Activated naive CD4-positive, alpha-beta T cell treated with anti-CD3 and anti-CD28 coated beads for 36 hours (primary cell): ENCODE measurements at regions not wholly inside any gene's neighbourhood (a gene's known extent, or its start where the extent isn't known, plus 50 kb on each side); places are given as distances from the start of the nearest gene placed in this dataset.

Source experiments
- CTCF ChIA-PET: fragments of 350-600 bp; sonication (Branson Sonifier 250); formaldehyde crosslinking; loops from one replicate; lab custom pipeline; 2021; ENCODE audit warnings: antibody characterized with exemption; lab: Charles Lee
- DNase-seq: peaks from one replicate; pipeline ENCODE4 v3.0.0-alpha.2; 2020
- H3K27ac Mint-ChIP-seq: one replicate; pipeline ENCODE4 v1.8.0; 2021; ENCODE audit warnings: mild to moderate bottlenecking, mixed read lengths
- H3K27me3 Mint-ChIP-seq: one replicate; pipeline ENCODE4 v1.8.0; 2021; ENCODE audit warnings: low read depth, mixed read lengths
- H3K36me3 Mint-ChIP-seq: one replicate; pipeline ENCODE4 v1.8.0; 2021; ENCODE audit warnings: low read depth, mixed read lengths
- H3K4me1 Mint-ChIP-seq: one replicate; pipeline ENCODE4 v1.8.0; 2021; ENCODE audit warnings: low read depth, mixed read lengths
- H3K4me3 Mint-ChIP-seq: one replicate; pipeline ENCODE4 v1.8.0; 2021; ENCODE audit warnings: mild to moderate bottlenecking, moderate library complexity, mixed read lengths
- H3K9me3 Mint-ChIP-seq: one replicate; pipeline ENCODE4 v1.8.0; 2021; ENCODE audit warnings: mixed read lengths
- intact Hi-C: fragments of 100-400 bp; cut with micrococcal nuclease; formaldehyde crosslinking; loops from one replicate; pipeline ENCODE4 v1.15.1; 2023

DNA sequence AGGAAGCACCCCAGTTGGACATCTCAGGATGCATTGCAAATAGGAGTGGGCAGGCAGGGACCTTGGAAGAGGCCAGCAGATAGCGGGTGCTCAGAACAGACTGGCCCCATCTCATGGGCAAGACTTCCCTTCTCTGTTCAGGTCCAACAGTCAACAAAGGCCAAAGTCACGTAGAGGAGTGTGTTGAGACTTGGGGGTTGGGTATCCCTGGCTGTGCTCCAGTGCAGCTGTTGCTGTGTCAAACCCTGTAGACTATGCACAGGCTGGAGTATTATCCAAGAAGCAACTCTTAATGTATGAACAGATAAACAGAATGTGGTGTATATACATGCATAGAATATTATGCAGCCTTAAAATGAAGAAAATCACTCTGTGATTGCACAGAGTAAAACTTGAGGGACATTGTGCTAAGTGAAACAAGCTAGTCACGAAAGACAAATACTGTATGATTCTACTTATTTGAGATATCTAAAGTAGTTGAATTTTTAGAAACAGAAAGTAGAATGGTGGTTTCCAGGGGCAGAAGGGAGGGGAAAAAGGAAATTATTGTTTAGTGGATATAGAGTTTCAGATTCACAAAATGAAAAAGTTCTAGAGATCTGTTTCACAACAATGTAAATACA, 192.1 kb upstream of the LCORL start:
- Mint-ChIP-seq H3K4me3 (no peak overlapping the region), H3K9me3 (no peaks in the 10 kb centered on the region), H3K27me3 (peaks cover 7% of the 10 kb centered on the region), H3K27ac (no peak overlapping the region), H3K4me1 (no peaks in the 10 kb centered on the region), H3K36me3 (no peaks in the 10 kb centered on the region)
- CTCF ChIA-PET, result no interaction called here
- no peak for DNase-seq
- intact Hi-C loops, result no loop called here

DNA sequence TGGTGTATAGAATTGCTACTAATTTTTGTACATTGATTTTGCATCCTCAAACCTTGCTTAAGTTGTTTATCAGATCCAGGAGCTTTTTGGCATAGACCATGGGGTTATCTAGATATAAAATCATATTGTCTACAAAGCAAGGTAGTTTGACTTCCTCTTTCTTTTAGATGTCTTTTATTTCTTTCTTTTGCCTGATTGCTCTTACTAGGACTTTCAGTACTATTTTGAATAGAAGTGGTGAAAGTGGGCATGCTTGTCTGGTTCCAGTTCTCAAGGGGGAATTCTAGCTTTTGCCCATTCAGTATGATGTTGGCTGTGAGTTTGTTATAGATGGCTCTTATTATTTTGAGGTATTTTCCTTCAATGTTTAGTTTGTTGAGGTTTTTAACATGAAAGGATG, 187.9 kb upstream of the LCORL start:
- DNase-seq, result no peak
- Mint-ChIP-seq H3K36me3 (no peaks in the 10 kb centered on the region), H3K9me3 (no peaks in the 10 kb centered on the region), H3K27ac (no peak overlapping the region), H3K4me3 (no peak overlapping the region), H3K4me1 (no peaks in the 10 kb centered on the region), H3K27me3 (peaks cover 7% of the 10 kb centered on the region)
- CTCF ChIA-PET, result no interaction called here
- intact Hi-C loops, result no loop called here

DNA sequence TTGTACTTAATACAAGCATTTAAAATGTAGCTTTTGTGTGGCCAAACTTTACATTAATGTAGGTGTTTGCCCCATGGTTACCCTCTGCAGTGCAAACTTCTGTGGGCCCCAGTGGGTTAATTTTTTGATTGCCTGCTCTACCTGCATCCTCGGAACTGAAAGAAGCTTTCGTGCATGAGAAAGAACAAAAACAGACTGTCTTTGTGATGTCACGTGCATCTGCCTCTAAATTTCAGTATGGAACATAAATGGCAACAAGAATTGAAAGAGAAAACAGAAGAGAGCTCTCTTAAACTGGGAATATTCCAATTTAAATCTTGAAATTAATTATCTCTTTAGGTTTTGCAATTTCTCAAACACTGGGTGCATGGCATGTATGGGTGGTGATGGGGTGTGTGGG, 182.4 kb upstream of the LCORL start:
- intact Hi-C loops, result no loop called here
- CTCF ChIA-PET, result no interaction called here

DNA sequence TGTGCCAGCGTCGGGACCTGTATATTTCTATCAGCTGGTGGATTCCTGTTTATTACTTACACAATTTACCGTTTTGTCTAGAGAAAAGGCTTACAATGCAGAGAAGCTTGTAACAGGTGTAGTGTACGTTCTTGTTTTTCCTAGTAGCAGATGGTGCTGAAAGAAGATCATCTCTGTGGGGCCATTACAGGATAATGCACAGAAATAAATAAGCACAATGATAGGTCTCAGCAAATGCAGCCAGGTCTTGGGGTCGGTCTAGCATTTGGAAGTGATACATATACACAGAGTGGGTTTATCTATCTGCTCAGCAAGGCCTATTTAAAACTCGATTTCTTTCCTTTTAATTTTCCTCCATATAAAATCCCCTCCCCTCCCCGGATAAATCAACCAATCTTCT, 180.9 kb upstream of the LCORL start:
- intact Hi-C loops, result no loop called here
- CTCF ChIA-PET, result no interaction called here
- H3K4me3 Mint-ChIP-seq, result no peak overlapping the region

More for the DNA sequence above, 182.4 kb upstream of the LCORL start:
- Mint-ChIP-seq H3K4me1 (no peaks in the 10 kb centered on the region), H3K27me3 (peaks cover 12% of the 10 kb centered on the region), H3K36me3 (no peaks in the 10 kb centered on the region), H3K27ac (no peak overlapping the region), H3K4me3 (no peak overlapping the region), H3K9me3 (no peaks in the 10 kb centered on the region)
- no peak for DNase-seq

DNA sequence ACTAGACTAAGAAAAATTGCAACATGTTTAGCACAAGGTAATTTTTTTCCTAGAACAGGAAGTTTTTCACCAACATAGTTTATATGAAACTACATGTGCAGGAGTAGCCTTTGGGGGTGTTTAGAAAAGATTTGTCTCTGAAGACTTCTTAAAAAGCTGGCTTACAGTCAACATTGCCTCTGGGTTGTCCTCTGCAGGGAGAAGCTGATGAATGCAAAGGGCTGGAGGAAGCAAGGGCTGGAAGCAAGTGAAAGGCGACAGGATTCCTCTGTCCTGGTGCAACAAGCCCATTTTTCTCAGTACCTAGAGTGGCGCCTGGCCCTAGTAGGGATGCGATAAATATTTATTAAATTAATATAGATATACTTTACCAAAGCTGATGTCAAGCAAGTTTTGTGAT, 180.3 kb upstream of the LCORL start:
- no peak for DNase-seq
- Mint-ChIP-seq H3K4me1 (no peaks in the 10 kb centered on the region), H3K9me3 (no peaks in the 10 kb centered on the region), H3K4me3 (no peak overlapping the region), H3K36me3 (no peaks in the 10 kb centered on the region), H3K27me3 (peaks cover 12% of the 10 kb centered on the region), H3K27ac (no peak overlapping the region)
- intact Hi-C loops, result no loop called here
- CTCF ChIA-PET, result no interaction called here

More for the DNA sequence above, 180.9 kb upstream of the LCORL start:
- Mint-ChIP-seq H3K36me3 (no peaks in the 10 kb centered on the region), H3K27ac (no peak overlapping the region), H3K27me3 (peaks cover 12% of the 10 kb centered on the region), H3K4me1 (no peaks in the 10 kb centered on the region), H3K9me3 (no peaks in the 10 kb centered on the region)
- DNase-seq, result no peak

DNA sequence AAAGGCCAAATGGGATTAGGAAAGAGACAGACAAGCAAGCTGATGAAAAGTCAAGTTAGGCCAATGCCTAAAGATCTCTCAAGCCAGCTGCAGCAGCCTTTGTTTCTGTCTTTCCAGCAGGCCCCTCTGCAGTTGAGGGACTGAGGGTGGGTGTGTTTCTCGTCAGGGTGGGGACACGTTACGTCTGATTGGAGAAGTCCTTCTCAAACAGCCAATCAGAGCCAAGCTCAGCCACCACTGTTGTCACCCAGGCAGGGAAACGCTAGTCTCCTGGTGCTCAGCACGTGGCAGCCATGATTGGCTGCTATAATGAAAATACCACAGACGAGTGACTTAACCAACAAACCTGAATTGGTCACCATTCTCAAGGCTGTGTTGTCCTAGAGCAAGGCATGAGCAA, 177.1 kb upstream of the LCORL start:
- intact Hi-C loops, result no loop called here
- CTCF ChIA-PET, result no interaction called here
- no peak overlapping the region for H3K4me3 Mint-ChIP-seq
- DNase-seq, result no peak
- H3K9me3 Mint-ChIP-seq, result no peaks in the 10 kb centered on the region
- no peaks in the 10 kb centered on the region for H3K36me3 Mint-ChIP-seq
- H3K27me3 Mint-ChIP-seq, result peaks cover 20% of the 10 kb centered on the region
- H3K4me1 Mint-ChIP-seq, result no peaks in the 10 kb centered on the region
- H3K27ac Mint-ChIP-seq, result no peak overlapping the region

DNA sequence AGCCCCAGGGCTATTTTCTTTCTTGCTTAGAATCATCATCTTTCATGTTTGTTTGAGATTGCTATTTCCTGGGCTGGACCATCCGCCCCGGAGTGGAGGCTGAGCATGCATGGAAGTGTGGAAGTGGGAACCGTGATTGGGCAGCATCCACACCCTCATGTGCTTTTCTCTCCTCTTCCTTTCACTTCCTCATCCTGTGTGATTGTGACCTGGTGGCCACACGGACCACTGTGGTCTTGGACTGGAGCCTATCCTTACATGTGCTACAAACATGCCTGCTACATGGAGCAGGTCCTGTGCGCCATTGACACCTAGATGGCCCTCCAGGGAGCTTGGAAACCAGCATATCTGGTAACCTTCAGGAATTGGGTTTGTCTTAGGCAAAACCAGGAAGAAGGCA, 175.9 kb upstream of the LCORL start:
- DNase-seq, result no peak
- CTCF ChIA-PET, result no interaction called here
- no peaks in the 10 kb centered on the region for H3K4me1 Mint-ChIP-seq
- H3K4me3 Mint-ChIP-seq, result no peak overlapping the region
- intact Hi-C loops, result no loop called here
- H3K9me3 Mint-ChIP-seq, result no peaks in the 10 kb centered on the region
- no peaks in the 10 kb centered on the region for H3K36me3 Mint-ChIP-seq
- H3K27ac Mint-ChIP-seq, result no peak overlapping the region
- H3K27me3 Mint-ChIP-seq, result peaks cover 20% of the 10 kb centered on the region

DNA sequence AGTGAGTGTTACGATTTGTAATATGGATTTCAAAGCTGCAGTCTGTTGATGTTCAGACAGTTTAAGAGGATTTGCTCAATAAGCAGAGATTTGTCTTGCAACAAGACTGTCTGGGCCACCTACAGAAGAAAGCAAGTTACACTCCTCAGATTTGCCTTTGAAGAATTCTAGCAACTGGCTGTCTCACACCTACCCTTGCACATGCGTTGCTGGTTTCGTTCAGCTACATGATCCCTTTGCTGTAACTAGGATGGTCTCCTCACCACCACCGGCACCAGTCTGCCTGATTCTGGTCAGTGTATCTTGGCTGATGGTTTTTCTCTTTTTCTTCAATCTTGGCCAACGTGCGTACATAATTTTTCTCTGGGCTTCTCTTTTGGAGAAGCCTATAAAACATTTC, 172.7 kb upstream of the LCORL start:
- H3K27ac Mint-ChIP-seq, result no peak overlapping the region
- CTCF ChIA-PET, result no interaction called here
- peaks cover 18% of the 10 kb centered on the region for H3K27me3 Mint-ChIP-seq
- H3K4me1 Mint-ChIP-seq, result no peaks in the 10 kb centered on the region
- H3K36me3 Mint-ChIP-seq, result no peaks in the 10 kb centered on the region
- intact Hi-C loops, result no loop called here
- no peak overlapping the region for H3K4me3 Mint-ChIP-seq
- DNase-seq, result no peak
- H3K9me3 Mint-ChIP-seq, result no peaks in the 10 kb centered on the region

DNA sequence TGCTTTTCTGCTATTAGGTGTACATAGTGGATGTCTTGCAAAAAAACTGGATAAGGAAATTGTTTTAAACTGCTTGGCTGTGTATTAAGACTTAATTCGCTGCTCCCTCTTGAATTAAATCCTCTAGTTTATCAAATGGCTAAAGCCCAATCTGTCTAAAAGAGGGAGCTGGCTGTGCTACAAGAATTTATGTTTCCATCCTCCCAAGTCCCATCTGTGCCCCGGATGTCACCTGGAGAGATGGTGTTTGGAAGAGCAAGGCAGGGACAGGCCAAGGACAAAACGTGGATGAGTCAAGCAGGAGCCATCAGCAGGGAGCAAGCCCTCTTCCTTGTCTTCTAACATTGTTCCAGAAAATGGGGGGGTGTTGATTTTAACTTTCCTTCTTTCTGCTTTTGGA, 171.3 kb upstream of the LCORL start:
- Mint-ChIP-seq H3K9me3 (no peaks in the 10 kb centered on the region), H3K4me3 (no peak overlapping the region), H3K27me3 (peaks cover 21% of the 10 kb centered on the region), H3K4me1 (no peaks in the 10 kb centered on the region), H3K36me3 (no peaks in the 10 kb centered on the region), H3K27ac (no peak overlapping the region)
- DNase-seq, result no peak
- intact Hi-C loops, result no loop called here
- CTCF ChIA-PET, result interaction anchor here (0.6 kb wide), 1 partner anchor 377 kb away, joined by 4 read pairs; no protein-coding TSS in a partner anchor

DNA sequence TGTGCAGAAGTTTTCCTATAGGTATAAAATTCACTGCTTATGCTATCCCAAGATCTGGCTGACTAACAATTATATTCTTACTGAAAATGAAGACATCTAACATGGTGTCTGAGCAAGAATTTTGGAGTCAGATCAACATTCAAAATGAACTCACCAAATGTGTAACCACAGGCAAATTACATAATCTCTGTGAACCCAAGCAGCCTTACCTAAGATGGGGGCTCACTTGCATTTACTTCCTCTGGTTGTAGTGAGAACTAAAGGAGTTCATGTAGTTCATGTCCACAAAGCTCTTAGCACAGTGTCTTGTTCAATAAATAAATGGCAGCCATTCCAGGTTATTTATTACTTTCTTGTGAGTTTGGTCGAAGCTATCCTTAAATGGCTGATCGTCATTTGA, 163.9 kb upstream of the LCORL start:
- no peaks in the 10 kb centered on the region for H3K36me3 Mint-ChIP-seq
- H3K27ac Mint-ChIP-seq, result no peak overlapping the region
- no peaks in the 10 kb centered on the region for H3K9me3 Mint-ChIP-seq
- peaks cover 11% of the 10 kb centered on the region for H3K27me3 Mint-ChIP-seq
- intact Hi-C loops, result no loop called here
- CTCF ChIA-PET, result no interaction called here
- H3K4me3 Mint-ChIP-seq, result no peak overlapping the region
- H3K4me1 Mint-ChIP-seq, result no peaks in the 10 kb centered on the region
- no peak for DNase-seq

DNA sequence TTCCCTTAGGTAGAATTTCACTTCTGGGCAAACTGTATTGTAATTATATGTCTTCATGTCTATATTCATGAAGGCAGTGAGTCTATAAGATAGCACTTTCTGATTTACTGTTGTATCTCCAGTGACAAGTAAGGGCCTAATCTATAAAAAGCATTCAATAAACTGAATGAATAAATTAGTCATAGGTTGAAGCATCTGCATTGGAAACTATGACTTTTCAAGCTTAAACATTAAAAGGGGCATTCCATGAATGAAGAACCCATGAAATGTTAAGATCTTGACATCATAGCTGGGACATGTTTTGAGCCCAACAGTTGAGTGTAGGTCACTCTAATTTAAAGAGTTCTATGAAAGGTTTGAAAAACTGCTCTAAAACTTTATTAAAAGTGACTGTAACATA, 159.3 kb upstream of the LCORL start:
- H3K4me3 Mint-ChIP-seq, result no peak overlapping the region
- H3K27me3 Mint-ChIP-seq, result peaks cover 6% of the 10 kb centered on the region
- DNase-seq, result no peak
- no peaks in the 10 kb centered on the region for H3K4me1 Mint-ChIP-seq
- H3K27ac Mint-ChIP-seq, result no peak overlapping the region
- intact Hi-C loops, result no loop called here
- CTCF ChIA-PET, result no interaction called here
- H3K36me3 Mint-ChIP-seq, result no peaks in the 10 kb centered on the region
- no peaks in the 10 kb centered on the region for H3K9me3 Mint-ChIP-seq

DNA sequence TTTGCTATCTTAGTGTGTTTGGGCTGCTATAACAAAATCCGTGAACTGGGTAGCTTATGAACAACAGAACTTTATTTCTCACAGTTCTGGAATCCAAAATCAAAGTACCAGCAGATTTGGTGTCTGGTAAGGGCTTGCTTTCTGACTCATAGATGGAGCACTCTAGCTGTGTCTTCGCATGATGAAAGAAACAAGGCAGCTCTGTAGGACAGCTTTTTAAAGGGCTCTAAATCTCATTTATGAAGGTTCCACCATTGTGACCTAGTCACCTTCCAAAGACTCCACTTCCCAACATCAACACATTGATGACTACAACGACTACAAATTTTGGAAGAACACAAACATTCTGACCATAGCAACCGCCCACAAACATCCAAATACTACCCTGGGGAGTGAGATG, 158.6 kb upstream of the LCORL start:
- no peaks in the 10 kb centered on the region for H3K9me3 Mint-ChIP-seq
- no peaks in the 10 kb centered on the region for H3K36me3 Mint-ChIP-seq
- H3K4me1 Mint-ChIP-seq, result no peaks in the 10 kb centered on the region
- no peak overlapping the region for H3K27ac Mint-ChIP-seq
- H3K4me3 Mint-ChIP-seq, result no peak overlapping the region
- DNase-seq, result no peak
- CTCF ChIA-PET, result no interaction called here
- intact Hi-C loops, result no loop called here
- peaks cover 6% of the 10 kb centered on the region for H3K27me3 Mint-ChIP-seq

DNA sequence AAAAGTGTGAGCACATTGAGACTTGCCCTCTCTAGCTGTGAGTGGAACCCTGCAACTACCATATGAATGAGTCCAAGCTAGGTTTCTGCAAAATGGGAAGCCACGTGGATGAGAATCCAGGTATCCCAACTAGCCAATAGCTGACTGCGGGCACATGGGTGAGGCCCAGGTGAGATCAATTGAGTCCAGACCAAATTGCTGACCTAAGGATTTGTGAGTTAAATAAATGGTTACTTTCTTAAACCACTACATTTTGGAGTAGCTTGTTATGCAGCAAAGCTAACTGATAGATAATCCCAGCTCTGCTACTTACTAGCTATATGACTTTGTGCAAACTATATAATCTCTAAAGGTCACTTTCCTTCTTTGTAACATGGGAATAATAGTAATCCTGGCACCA, 150.3 kb upstream of the LCORL start:
- no peaks in the 10 kb centered on the region for H3K4me1 Mint-ChIP-seq
- H3K27me3 Mint-ChIP-seq, result peaks cover 2% of the 10 kb centered on the region
- H3K9me3 Mint-ChIP-seq, result no peaks in the 10 kb centered on the region
- no peak overlapping the region for H3K27ac Mint-ChIP-seq
- H3K36me3 Mint-ChIP-seq, result no peaks in the 10 kb centered on the region
- CTCF ChIA-PET, result no interaction called here
- DNase-seq, result no peak
- intact Hi-C loops, result no loop called here
- H3K4me3 Mint-ChIP-seq, result no peak overlapping the region
